Fibroblast of skin of right quadriceps (primary cell): ENCODE measurements at regions not wholly inside any gene's neighbourhood (a gene's known extent, or its start where the extent isn't known, plus 50 kb on each side); places are given as distances from the start of the nearest gene placed in this dataset.

Experiments
- DNase-seq: peaks from one replicate; pipeline ENCODE4 v3.0.0-alpha.2; 2013

DNA sequence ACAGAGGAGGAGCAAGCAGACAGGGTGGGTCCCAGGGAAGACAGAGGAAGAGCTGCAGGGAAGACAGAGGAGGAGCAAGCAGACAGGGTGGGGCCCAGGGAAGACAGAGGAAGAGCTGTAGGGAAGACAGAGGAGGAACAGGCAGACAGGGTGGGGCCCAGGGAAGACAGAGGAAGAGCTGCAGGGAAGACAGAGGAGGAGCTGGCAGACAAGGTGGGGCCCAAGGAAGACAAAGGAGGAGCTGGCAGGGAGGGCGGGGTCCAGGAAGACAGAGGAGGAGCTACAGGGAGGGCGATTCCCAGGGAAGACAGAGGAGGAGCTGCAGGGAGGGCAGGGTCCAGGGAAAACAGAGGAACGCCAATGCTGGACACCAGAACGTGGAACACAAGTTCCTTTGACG is 66.5 kb downstream of the PLXNA1 start:
- no peak for DNase-seq

- no peak for DNase-seq
Measured at GRCh38 chr3:127050733-127051132, 67.8 kb downstream of the PLXNA1 start.

- DNase-seq, result no peak
Measured at GRCh38 chr3:127052121-127052561, 69.2 kb downstream of the PLXNA1 start.

- no peak for DNase-seq
Measured at GRCh38 chr3:127053026-127053425, 70.1 kb downstream of the PLXNA1 start.

DNA sequence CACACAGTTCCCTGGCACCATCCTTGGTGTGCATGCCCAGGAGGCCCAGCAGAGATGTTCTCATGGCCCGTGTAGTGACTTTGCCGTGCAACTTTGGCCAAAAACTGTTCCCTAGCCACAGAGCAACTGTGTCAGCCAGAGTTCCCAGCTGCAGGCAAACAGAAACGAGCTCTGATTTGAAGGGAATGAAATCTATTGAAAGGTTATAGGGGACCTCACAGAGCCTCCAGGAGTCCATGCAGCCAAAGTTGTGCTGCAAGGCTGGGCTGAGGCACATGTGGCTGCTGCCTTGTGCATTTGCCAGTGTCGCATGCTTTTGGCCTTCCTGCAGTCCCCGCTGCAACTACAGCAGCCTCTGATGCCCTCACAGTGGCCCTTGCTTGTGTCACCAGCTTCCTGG is 70.5 kb downstream of the PLXNA1 start:
- DNase-seq, result no peak

- no peak for DNase-seq
Measured at GRCh38 chr3:127053979-127054378, 71.1 kb downstream of the PLXNA1 start.

GRCh38 chr3:127056281-127056680 is 73.4 kb downstream of the PLXNA1 start:
- DNase-seq, result no peak

DNA sequence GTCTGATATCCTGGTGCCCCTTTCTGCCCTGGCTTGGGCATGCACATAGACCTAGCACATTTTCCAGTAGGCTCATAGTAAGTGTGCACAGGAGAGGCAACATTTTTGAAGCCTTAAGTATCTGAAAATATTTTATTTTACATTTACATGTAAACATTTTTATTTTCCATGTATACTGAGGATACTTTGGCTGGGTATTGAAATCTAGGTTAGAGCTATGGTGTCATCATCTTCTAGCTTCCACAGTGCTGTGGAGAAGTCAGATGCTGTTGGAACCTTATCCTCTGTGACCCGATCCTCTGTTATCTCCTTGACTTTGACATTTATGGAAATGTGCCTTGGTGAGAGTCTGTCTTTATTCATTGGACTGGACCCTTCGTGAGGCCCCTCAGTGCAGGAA is 74.1 kb downstream of the PLXNA1 start:
- no peak for DNase-seq

GRCh38 chr3:127059072-127059471 is 76.2 kb downstream of the PLXNA1 start:
- DNase-seq, result no peak

- DNase-seq, result no peak
Measured at GRCh38 chr3:127061641-127062040, 78.7 kb downstream of the PLXNA1 start.

DNA sequence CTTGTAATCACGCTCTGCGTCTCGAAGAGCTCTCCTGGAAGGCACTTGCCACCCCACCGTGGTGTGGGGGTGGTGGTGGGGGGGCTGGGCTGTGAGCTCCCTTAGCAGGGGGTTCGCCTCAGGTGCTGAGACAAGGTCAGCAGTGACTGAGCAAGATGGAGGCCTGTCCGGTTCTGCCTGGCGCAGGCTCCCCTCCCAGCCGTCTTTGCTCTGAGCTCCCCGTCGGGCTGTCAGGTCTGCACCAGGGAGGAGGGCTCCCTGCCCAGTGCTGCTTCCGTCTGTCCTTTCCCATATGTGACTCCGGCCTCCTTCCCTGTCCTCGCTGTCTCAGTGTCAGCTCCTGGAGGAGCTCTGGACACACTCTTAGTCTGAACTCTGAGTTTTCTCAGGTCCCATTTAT is 80.0 kb downstream of the PLXNA1 start:
- DNase-seq, result no peak

GRCh38 chr3:127063916-127064315 is 81.0 kb downstream of the PLXNA1 start:
- no peak for DNase-seq

GRCh38 chr3:127064391-127065137 is 81.6 kb downstream of the PLXNA1 start:
- peak; percentile 51 for DNase-seq

DNA sequence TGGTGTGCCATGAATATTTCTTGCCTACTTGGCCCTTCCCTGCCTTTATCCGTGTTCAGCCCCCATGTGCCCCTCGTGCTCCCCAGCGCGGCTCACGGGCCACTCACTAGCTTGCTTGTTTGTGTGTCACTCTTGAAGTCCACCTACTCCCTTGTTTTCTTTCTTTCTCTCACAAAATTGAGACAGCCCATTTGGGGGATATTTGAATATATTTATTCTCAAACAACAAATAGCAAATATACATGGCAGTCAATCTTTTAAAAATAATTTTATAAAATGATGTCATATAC is 82.2 kb downstream of the PLXNA1 start:
- DNase-seq, result no peak

- peak; percentile 16 for DNase-seq
Measured at GRCh38 chr3:127065561-127066290, 82.8 kb downstream of the PLXNA1 start.

DNA sequence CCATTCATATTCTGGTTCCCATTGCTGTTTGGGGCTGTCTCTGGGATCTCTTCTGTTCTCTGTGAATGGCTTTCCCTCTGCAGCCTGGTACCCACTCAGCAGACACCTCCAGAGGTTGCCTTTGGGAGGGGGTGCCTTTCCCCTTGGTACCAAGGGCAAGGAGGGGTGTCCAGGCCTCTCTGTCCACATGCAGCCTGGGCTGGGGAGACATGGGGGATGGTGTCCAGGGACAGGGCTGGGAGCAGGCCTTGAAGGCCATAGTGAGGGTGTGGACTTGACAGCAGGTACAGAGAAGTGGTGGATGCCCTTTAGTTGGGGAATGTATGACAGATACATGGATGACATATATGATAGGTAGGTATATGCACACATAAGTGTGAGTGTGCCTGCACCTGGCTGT is 83.7 kb downstream of the PLXNA1 start:
- no peak for DNase-seq

DNA sequence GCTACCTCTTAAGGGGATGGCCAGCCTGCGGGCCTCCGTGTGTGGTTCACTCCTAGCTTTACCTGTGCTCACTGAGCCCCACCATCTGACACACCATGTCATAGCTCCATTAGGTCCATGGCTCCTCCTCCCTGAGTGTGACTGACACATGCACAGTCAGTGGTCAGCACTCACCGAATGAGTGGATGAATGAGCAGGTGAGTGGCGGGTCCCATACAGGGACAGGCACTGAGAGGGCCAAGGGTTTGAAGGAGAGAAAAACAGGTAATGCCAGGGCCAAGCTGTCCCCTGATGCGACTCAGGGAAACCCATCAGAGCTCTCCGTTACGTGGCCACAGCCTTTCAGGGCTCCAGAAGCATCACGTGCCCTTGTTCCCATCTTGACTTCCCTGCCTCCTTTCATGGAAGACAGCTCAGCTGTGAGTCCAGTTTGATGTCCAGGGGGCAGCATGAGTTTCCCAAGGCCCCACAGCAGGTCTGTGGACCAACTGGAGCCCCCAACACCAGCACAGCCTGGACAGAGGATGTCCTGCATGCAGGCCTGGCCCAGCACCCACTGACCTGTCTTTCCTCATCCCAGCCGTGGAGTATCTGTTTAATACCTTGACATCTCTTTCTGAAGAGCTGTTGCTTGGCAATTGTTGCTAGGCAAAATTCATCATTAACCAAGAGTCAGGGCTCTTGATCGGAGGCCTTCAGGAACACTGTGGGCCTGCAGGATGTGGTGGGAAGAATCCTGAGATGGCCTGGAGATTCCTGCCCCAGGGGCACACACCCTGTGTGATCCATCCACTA is 84.4 kb downstream of the PLXNA1 start:
- no peak for DNase-seq

- no peak for DNase-seq
Measured at GRCh38 chr3:127068111-127068810, 85.3 kb downstream of the PLXNA1 start.

- DNase-seq, result no peak
Measured at GRCh38 chr3:127068871-127069270, 86.0 kb downstream of the PLXNA1 start.

DNA sequence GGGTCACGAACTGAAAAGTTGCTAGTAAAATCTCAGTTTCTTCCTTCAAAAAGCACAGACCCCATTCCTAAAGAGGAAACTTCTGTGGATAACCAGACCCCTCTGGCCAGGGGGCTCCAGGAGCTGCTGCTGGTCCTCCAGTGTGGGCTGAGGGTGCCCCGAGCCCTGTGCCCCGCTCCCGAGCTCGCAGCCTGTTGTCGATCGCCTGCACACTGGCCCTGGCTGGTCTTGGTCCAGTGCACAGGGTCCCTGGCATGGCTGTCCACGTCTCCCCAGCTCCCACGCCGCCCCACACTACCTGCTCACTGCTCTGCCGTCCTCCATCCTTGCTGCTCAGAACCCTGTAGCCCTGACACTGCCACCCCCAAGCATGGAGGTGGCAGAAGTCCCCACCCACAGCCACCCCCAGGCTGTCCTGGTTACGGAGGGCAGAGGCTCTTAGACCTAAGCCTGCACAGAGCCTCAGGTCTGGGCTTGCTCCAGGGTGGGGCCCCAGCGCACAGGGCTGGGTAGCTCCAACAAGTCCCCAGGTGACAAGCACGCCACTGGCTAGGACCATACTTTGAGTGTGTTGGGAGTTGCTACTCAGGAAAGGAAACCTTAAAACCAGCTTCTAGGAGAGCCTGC is 87.0 kb downstream of the PLXNA1 start:
- no peak for DNase-seq

DNA sequence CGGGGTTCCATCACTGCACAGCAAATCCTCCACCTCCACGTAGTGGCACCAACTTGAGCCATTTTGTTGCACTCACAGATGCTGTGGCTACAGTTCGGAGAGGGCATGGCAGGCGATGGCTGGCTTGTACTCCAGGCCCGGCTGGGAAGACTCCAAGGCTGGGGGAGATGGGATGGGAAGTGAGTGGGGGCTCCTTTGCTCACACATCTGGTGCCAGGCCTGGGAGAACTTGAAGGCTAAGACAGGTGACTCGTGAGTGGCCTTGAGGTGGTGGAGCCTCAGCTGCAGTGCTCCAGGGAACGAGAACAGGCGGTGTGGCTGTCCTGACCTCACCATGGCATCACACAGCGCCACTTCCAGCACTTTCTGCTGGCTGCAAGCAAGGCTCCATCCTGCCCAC is 87.9 kb downstream of the PLXNA1 start:
- DNase-seq, result no peak

DNA sequence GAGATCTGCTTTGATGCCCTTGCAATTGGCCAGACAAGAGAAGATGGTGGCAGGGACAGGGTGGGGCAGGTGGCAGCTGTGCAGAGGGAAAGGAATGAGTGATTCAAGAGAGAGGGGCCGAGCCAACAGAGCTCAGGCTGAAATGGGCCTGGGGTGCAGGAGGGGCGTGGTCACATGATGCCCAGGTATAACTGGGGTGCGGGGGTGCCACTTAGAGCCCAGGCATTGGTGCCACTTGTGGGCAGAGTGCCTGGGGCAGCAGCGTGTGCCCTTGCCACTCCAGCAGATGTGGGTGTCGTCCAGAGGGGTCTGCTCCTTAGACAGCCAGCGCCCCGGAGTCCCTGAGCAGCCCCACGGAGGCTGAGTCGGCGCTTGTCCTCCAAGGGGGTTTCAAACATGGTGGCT is 88.7 kb downstream of the PLXNA1 start:
- no peak for DNase-seq
